Right atrium auricular region (tissue), 2 donors: ENCODE measurements at regions not wholly inside any gene's neighbourhood (a gene's known extent, or its start where the extent isn't known, plus 50 kb on each side); places are given as distances from the start of the nearest gene placed in this dataset.
A peak's percentile ranks its signal among the peaks of the same experiment; 100 is the strongest.

Experiments
- DNase-seq: peaks from one replicate; pipeline ENCODE4 v3.0.0-alpha.2; 2019; ENCODE audit warnings: low spot score
- H3K27ac ChIP-seq, 2 donors: fragments of 200-600 bp; sonication (generic); 1 replicate in 1 of 2; 2 replicates in 1 of 2; pipeline ENCODE4 v1.5.1; 2016 to 2019
- H3K27me3 ChIP-seq, 2 donors: fragments of 200-600 bp; sonication (generic); one replicate each; pipeline versions ENCODE4 v1.5.1 to v1.6.0; 2017 to 2019
- H3K36me3 ChIP-seq: fragments of 200-600 bp; sonication (generic); one replicate; pipeline ENCODE4 v1.5.1; 2016
- H3K4me1 ChIP-seq, 2 donors: fragments of 200-600 bp; sonication (generic); one replicate each; pipeline versions ENCODE4 v1.5.1 to v1.6.0; 2017 to 2019
- H3K4me3 ChIP-seq, 2 donors: fragments of 200-600 bp; sonication (generic); 1 replicate in 1 of 2; 2 replicates in 1 of 2; pipeline ENCODE4 v1.5.1; 2017 to 2019; ENCODE audit warnings: mild to moderate bottlenecking in 1 of 2, moderate library complexity in 1 of 2
- H3K9me3 ChIP-seq, 2 donors: fragments of 200-600 bp; sonication (generic); one replicate each; pipeline ENCODE4 v1.5.1; 2019
- CTCF ChIP-seq, 2 donors: fragments of 200-600 bp; sonication (generic); IDR thresholded peaks; one replicate each; pipeline ENCODE4 v1.5.1; 2019; ENCODE audit warnings: antibody characterized with exemption in 2 of 2

DNA sequence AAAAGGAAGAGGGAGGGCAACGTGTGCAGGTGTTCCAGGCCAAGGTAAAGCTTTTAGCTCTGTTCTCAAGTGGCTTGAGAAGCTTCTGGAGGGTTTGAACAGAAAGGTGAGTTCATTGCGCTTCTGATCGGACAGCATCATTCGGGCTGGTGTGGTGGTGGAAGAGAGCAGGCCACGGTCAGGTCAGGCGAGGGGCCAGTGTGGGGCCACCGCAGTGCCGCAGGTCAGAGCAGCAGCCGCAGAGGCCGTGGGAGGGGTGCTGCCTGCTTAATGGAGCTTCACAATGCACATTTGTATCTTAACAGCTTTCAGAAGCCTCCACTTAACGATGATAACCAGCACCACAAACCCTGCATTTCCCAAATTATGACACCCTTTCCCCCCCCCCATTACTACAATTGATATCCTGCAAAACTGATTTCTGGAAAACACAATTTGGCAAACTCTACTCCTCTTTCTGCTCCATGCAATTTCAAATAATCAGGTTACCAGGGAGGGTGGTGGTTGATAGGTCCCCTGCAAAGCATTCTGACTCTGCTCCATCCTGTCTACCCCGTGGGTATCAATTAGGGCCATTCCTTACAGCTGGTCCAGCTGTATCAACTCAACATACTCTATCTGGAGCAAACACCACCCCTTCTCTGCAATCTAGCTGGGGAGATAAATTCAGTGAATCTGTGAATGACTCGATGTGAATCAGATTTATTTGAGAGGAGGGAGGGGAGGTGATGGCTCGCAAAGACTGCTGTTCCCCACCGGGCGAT lies 162.9 kb downstream of the ACTR3B start:
- Histone ChIP-seq H3K27ac (no peak overlapping the region), H3K4me3 (no peak overlapping the region), H3K36me3 (no peaks in the 10 kb centered on the region), H3K9me3 (no peaks in the 10 kb centered on the region), H3K27me3 (peaks cover 0 to 11% of the 10 kb centered on the region in 2 donors), H3K4me1 (peaks cover 0 to 17% of the 10 kb centered on the region in 2 donors)
- TF ChIP-seq CTCF (IDR thresholded peaks at IDR 0.05): no peak
- peak; percentile 21 for DNase-seq

- no peak overlapping the region for H3K4me3 ChIP-seq
- TF ChIP-seq CTCF (IDR thresholded peaks at IDR 0.05): no peak
- peak; percentile 53 for DNase-seq
- peaks cover 0 to 11% of the 10 kb centered on the region in 2 donors for H3K27me3 ChIP-seq
- peaks cover 0 to 17% of the 10 kb centered on the region in 2 donors for H3K4me1 ChIP-seq
- H3K36me3 ChIP-seq: no peaks in the 10 kb centered on the region
- H3K9me3 ChIP-seq: no peaks in the 10 kb centered on the region
- H3K27ac ChIP-seq: no peak overlapping the region
Observed at GRCh38 chr7:152923711-152924110, 164.2 kb downstream of the ACTR3B start.

DNA sequence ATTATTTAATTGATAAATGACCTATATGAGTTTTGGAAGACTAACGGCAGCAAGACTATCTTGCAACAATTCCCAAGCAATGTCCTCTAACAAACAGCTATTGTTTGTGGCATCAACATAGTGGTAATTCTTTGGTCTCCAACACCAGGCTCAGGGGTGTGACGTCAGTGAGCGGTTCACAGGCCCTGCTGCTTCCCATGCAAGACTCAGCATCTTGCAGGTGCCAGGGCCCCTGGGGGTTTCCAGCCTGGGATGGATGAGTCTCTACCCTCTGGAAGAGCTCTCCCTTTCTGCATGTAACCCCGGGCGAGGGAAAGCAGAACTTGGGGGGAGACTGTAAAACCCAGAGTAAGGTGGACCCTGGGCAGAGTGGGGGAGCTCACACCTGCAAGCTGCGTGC lies 164.7 kb downstream of the ACTR3B start:
- Histone ChIP-seq H3K36me3 (no peaks in the 10 kb centered on the region), H3K4me1 (peaks cover 0 to 17% of the 10 kb centered on the region in 2 donors), H3K4me3 (no peak overlapping the region), H3K27ac (no peak overlapping the region), H3K9me3 (no peaks in the 10 kb centered on the region), H3K27me3 (peaks cover 0 to 11% of the 10 kb centered on the region in 2 donors)
- TF ChIP-seq CTCF (IDR thresholded peaks at IDR 0.05): no peak
- peak; percentile 21 for DNase-seq

GRCh38 chr7:152924826-152925411 lies 165.4 kb downstream of the ACTR3B start:
- Histone ChIP-seq H3K36me3 (no peaks in the 10 kb centered on the region), H3K27me3 (peaks cover 0 to 11% of the 10 kb centered on the region in 2 donors), H3K4me1 (peaks cover 0 to 17% of the 10 kb centered on the region in 2 donors), H3K9me3 (no peaks in the 10 kb centered on the region), H3K4me3 (peak overlapping the region; percentile 18 to 40), H3K27ac (no peak overlapping the region)
- TF ChIP-seq CTCF (IDR thresholded peaks at IDR 0.05): no peak
- no peak for DNase-seq

DNA sequence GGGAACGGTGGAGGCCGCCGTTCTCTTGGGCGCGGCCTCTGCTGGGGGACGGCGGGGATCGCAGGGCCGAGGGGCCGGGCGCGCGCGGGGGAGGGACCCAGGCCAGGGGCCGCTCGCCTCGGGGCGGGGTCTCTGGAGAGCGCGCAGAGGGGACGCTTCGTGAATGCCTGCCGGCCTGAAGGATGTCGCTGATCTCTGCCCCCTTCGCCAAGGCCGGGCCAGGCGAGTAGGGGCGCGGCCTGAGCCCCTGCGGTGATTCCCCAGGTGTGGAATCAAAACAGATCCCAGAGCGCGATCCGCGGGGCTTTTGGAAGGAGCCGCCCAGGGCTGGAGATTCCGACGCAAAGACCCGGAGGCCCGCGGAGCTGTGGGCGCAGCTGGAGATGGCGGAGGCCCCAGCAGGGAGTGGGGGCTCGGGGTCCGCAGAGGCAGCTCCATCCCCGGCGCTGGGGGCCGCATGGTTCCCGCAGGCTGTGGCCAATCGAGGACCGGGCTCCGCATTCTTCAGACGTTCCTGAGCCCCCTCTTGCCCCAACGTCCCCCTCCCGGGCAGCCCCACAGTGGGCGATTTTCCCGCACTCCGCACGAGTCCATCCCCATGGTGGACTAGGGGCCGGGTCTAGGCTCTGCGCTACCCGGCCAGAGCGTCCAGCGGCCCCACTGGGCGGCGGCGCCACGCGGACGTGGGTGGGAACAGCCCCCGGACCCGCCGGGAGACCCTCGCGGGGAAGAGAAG lies 166.0 kb downstream of the ACTR3B start:
- H3K4me3 ChIP-seq: peak overlapping the region; percentile 18 to 40
- no peaks in the 10 kb centered on the region for H3K36me3 ChIP-seq
- peaks cover 0 to 17% of the 10 kb centered on the region in 2 donors for H3K4me1 ChIP-seq
- no peak overlapping the region for H3K27ac ChIP-seq
- H3K27me3 ChIP-seq: peaks cover 0 to 11% of the 10 kb centered on the region in 2 donors
- no peak for TF ChIP-seq CTCF (IDR thresholded peaks at IDR 0.05)
- H3K9me3 ChIP-seq: no peaks in the 10 kb centered on the region
- peak; percentile 44 for DNase-seq
